ENCODE measurements at regions not wholly inside any gene's neighbourhood (a gene's known extent, or its start where the extent isn't known, plus 50 kb on each side); places are given as distances from the start of the nearest gene placed in this dataset.

GRCh38 chr2:15807418-15808203 is 132.7 kb upstream of the MYCN start:
- H3K9me3 Mint-ChIP-seq: no peaks in the 10 kb centered on the region
- H3K4me1 Mint-ChIP-seq: no peaks in the 10 kb centered on the region
- H3K4me3 Mint-ChIP-seq: no peak overlapping the region
- ChIA-PET POLR2A (interaction anchor here (0.6 kb wide), 1 partner anchor 799 kb away, joined by 3 read pairs; no protein-coding TSS in a partner anchor), CTCF (no interaction called here)
- no peak for DNase-seq
- no peak overlapping the region for H3K27ac Mint-ChIP-seq
- no peaks in the 10 kb centered on the region for H3K36me3 Mint-ChIP-seq (ENCODE audit: low read depth)
- no peaks in the 10 kb centered on the region for H3K27me3 Mint-ChIP-seq

GRCh38 chr2:15808204-15808910 is 132.0 kb upstream of the MYCN start:
- H3K27ac Mint-ChIP-seq: no peak overlapping the region
- CTCF ChIA-PET: no interaction called here

GRCh38 chr2:15808944-15809343 is 131.4 kb upstream of the MYCN start:
- Mint-ChIP-seq H3K27ac (no peak overlapping the region), H3K4me1 (no peaks in the 10 kb centered on the region), H3K27me3 (no peaks in the 10 kb centered on the region), H3K4me3 (no peak overlapping the region), H3K9me3 (no peaks in the 10 kb centered on the region), H3K36me3 (ENCODE audit: low read depth) (no peaks in the 10 kb centered on the region)
- ChIA-PET POLR2A (no interaction called here), CTCF (no interaction called here)
- no peak for DNase-seq

More at GRCh38 chr2:15808204-15808910, 132.0 kb upstream of the MYCN start:
- POLR2A ChIA-PET: interaction anchor here (0.6 kb wide), 1 partner anchor 798 kb away, joined by 3 read pairs; no protein-coding TSS in a partner anchor
- Mint-ChIP-seq H3K36me3 (ENCODE audit: low read depth) (no peaks in the 10 kb centered on the region), H3K27me3 (no peaks in the 10 kb centered on the region), H3K4me1 (no peaks in the 10 kb centered on the region), H3K4me3 (no peak overlapping the region), H3K9me3 (no peaks in the 10 kb centered on the region)
- DNase-seq: no peak

DNA sequence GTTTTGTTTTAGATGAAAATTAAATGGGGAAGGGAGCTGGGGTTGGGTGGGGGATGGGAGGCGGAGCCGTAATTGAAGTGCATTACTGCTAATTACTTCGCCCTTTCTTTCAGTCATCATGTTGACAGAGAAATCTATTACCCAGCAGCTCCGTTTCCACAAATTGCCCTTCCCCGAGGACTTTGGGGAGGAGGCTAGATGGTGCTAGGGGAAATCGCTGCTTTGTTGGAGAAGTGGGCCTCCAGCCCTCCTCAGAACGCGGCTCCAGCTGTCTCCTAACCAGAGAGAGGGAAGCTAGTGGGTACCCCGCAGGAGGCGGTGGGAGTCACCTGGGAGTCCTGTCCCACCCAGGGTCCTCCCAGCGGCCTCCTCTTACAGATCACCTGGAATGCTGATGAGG is 130.9 kb upstream of the MYCN start:
- no peaks in the 10 kb centered on the region for H3K36me3 Mint-ChIP-seq (ENCODE audit: low read depth)
- no peaks in the 10 kb centered on the region for H3K9me3 Mint-ChIP-seq
- no peak overlapping the region for H3K4me3 Mint-ChIP-seq
- H3K27me3 Mint-ChIP-seq: no peaks in the 10 kb centered on the region
- no peak for DNase-seq
- ChIA-PET POLR2A (no interaction called here), CTCF (no interaction called here)
- no peak overlapping the region for H3K27ac Mint-ChIP-seq
- H3K4me1 Mint-ChIP-seq: no peaks in the 10 kb centered on the region

DNA sequence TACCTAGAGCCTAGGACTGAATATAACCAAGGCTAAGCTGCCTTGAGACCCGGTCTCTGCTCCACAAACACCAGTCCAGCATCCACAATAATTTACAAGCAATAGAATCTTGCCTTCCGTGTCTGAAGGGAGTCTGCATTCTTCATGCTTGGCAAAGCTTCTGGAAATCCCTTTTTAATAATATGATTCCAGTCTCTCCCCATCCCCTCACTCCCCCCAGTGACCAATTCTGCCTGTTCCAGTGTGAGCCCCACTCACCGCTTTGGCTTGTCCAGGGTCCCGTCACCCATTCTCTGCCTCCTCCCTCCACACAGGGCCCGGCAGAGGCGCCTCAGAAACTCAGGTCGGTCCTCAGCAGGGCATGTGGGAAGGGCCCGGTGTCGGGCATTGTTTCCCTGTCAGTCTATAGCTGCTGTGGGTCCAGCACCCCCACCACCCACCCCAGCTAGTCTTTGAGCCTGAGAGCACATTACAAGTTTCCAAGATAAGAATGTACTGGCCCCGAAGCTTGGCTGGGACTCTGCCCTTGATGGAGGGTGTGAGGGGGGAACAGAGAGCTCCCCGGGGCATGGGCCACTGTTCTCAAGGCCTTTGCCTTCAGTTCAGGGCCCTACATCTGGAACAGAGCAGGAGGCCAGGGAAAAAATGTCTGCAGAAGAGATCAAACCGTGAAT is 129.7 kb upstream of the MYCN start:
- Mint-ChIP-seq H3K4me1 (no peaks in the 10 kb centered on the region), H3K36me3 (ENCODE audit: low read depth) (no peaks in the 10 kb centered on the region), H3K27me3 (no peaks in the 10 kb centered on the region), H3K9me3 (no peaks in the 10 kb centered on the region), H3K4me3 (no peak overlapping the region), H3K27ac (no peak overlapping the region)
- no peak for DNase-seq
- ChIA-PET POLR2A (no interaction called here), CTCF (no interaction called here)

DNA sequence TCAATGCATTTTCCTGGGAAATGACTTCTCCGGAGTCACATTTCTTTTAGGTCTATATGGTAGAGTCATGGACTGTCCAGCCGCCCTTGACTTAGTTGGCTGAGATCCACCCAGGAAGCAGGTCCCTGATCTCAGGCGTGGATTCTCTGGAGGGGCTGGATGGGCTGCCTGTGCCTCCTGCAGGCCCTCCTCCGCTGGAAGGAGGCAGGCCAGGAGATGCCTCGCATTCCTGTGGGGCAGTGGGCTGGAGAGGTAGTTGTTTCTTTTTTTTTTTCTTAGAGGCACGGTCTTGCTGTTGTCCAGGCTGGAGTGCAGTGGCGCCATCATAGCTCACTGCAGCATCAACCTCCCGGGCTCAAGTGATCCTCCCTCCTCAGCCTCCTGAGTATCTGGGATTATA is 129.0 kb upstream of the MYCN start:
- no peak overlapping the region for H3K27ac Mint-ChIP-seq
- no peaks in the 10 kb centered on the region for H3K27me3 Mint-ChIP-seq
- POLR2A ChIA-PET: no interaction called here
- no peaks in the 10 kb centered on the region for H3K36me3 Mint-ChIP-seq (ENCODE audit: low read depth)
- CTCF ChIA-PET: no interaction called here
- DNase-seq: no peak
- H3K9me3 Mint-ChIP-seq: no peaks in the 10 kb centered on the region
- no peaks in the 10 kb centered on the region for H3K4me1 Mint-ChIP-seq
- H3K4me3 Mint-ChIP-seq: no peak overlapping the region

GRCh38 chr2:15812187-15812780 is 128.1 kb upstream of the MYCN start:
- Mint-ChIP-seq H3K4me3 (no peak overlapping the region), H3K27me3 (no peaks in the 10 kb centered on the region), H3K27ac (no peak overlapping the region), H3K36me3 (ENCODE audit: low read depth) (no peaks in the 10 kb centered on the region), H3K4me1 (no peaks in the 10 kb centered on the region), H3K9me3 (no peaks in the 10 kb centered on the region)
- ChIA-PET POLR2A (no interaction called here), CTCF (no interaction called here)
- DNase-seq: no peak

- no peaks in the 10 kb centered on the region for H3K4me1 Mint-ChIP-seq
- DNase-seq: no peak
- no peak overlapping the region for H3K27ac Mint-ChIP-seq
- H3K36me3 Mint-ChIP-seq (ENCODE audit: low read depth): no peaks in the 10 kb centered on the region
- H3K4me3 Mint-ChIP-seq: no peak overlapping the region
- POLR2A ChIA-PET: no interaction called here
- CTCF ChIA-PET: no interaction called here
- H3K27me3 Mint-ChIP-seq: peaks cover 7% of the 10 kb centered on the region
- no peaks in the 10 kb centered on the region for H3K9me3 Mint-ChIP-seq
Observed at GRCh38 chr2:15813481-15814266, 126.7 kb upstream of the MYCN start.

- H3K9me3 Mint-ChIP-seq: no peaks in the 10 kb centered on the region
- ChIA-PET CTCF (no interaction called here), POLR2A (no interaction called here)
- DNase-seq: no peak
- H3K4me1 Mint-ChIP-seq: no peaks in the 10 kb centered on the region
- H3K4me3 Mint-ChIP-seq: no peak overlapping the region
- H3K27ac Mint-ChIP-seq: no peak overlapping the region
- peaks cover 10% of the 10 kb centered on the region for H3K27me3 Mint-ChIP-seq
- no peaks in the 10 kb centered on the region for H3K36me3 Mint-ChIP-seq (ENCODE audit: low read depth)
Observed at GRCh38 chr2:15814403-15814802, 125.9 kb upstream of the MYCN start.

DNA sequence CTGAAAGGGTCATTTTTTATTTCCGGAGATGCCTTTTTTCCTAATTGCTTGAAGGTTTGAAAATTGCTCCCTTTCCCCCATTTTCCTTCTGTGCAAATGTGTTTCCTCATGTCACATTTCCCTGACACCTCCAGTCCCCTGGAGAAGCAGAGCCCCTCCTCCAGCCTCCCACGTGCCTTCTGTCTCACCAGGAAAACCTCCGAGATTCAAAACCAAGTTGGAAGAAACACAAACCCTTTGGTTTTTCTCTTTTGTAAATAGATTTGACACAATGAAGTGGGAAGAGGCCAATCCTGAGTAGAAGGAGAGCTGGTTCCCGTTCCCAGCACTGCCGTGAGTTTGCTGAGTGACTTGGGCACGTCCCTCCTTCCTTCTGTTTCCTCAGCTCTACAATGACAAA is 125.4 kb upstream of the MYCN start:
- Mint-ChIP-seq H3K4me3 (no peak overlapping the region), H3K4me1 (no peaks in the 10 kb centered on the region), H3K36me3 (ENCODE audit: low read depth) (no peaks in the 10 kb centered on the region), H3K9me3 (no peaks in the 10 kb centered on the region), H3K27ac (no peak overlapping the region), H3K27me3 (peaks cover 10% of the 10 kb centered on the region)
- ChIA-PET POLR2A (no interaction called here), CTCF (no interaction called here)
- no peak for DNase-seq

DNA sequence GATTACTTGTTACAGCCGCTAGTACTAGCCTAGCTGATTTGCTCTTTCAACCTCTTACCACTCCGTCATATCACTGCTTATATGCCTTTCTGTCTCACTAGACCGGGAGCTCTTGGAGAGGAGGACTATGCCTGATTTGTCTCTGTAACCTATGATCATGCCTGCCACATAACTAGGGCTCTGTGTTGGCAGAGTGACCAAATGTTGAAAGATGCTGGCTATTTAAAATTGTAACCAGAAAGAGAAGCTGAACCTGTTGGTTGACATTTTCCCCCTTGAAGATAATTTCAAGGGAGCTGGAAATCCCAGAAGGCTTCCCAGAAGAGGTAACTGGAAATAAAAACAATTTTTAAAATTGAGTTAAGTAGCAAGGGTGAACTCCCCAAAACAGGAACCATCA is 124.1 kb upstream of the MYCN start:
- CTCF ChIA-PET: no interaction called here
- POLR2A ChIA-PET: no interaction called here
- no peak for DNase-seq
- no peaks in the 10 kb centered on the region for H3K9me3 Mint-ChIP-seq
- H3K27me3 Mint-ChIP-seq: peaks cover 10% of the 10 kb centered on the region
- H3K4me3 Mint-ChIP-seq: no peak overlapping the region
- H3K27ac Mint-ChIP-seq: no peak overlapping the region
- no peaks in the 10 kb centered on the region for H3K36me3 Mint-ChIP-seq (ENCODE audit: low read depth)
- H3K4me1 Mint-ChIP-seq: no peaks in the 10 kb centered on the region

- no peaks in the 10 kb centered on the region for H3K36me3 Mint-ChIP-seq (ENCODE audit: low read depth)
- no peaks in the 10 kb centered on the region for H3K4me1 Mint-ChIP-seq
- POLR2A ChIA-PET: no interaction called here
- H3K4me3 Mint-ChIP-seq: no peak overlapping the region
- H3K27ac Mint-ChIP-seq: no peak overlapping the region
- no peak for DNase-seq
- H3K27me3 Mint-ChIP-seq: peaks cover 10% of the 10 kb centered on the region
- H3K9me3 Mint-ChIP-seq: no peaks in the 10 kb centered on the region
- CTCF ChIA-PET: no interaction called here
Observed at GRCh38 chr2:15816674-15817406, 123.5 kb upstream of the MYCN start.

Data from activated CD4-positive, alpha-beta memory T cell treated with anti-CD3 and anti-CD28 coated beads, Interleukin-2, amount 10 ng/mL, durations not matched to agents 7 days and 5 days (primary cell).